ENCODE measurements at regions not wholly inside any gene's neighbourhood (a gene's known extent, or its start where the extent isn't known, plus 50 kb on each side); places are given as distances from the start of the nearest gene placed in this dataset.

GRCh38 chr1:81513796-81514354, 286.9 kb upstream of the ADGRL2 start:
- Mint-ChIP-seq H3K27me3 (ENCODE audit: insufficient read depth) (no peaks in the 10 kb centered on the region), H3K36me3 (ENCODE audit: low read depth) (no peaks in the 10 kb centered on the region), H3K9me3 (no peaks in the 10 kb centered on the region), H3K4me3 (no peak overlapping the region), H3K4me1 (peaks cover 65% of the 10 kb centered on the region), H3K27ac (peak overlapping the region; percentile 52)
- 38 to 83% methylated on average over 2 of the region's 2 CpGs for WGBS, 2 experiments (ENCODE audit: insufficient coverage in 1 of 2, insufficient read length in 1 of 2)
- no peaks in the 10 kb centered on the region for H3K27me3 ChIP-seq (ENCODE audit: control insufficient read depth, insufficient read depth, low read length, poor library complexity, severe bottlenecking)
- H3K4me3 ChIP-seq (ENCODE audit: low read length) = no peak overlapping the region
- no peaks in the 10 kb centered on the region for H3K36me3 ChIP-seq (ENCODE audit: control insufficient read depth, insufficient read depth, low read length)
- TF ChIP-seq CTCF (conservative IDR thresholded peaks at IDR 0.05) = no peak
- no peak overlapping the region for H3K27ac ChIP-seq (ENCODE audit: low read depth, low read length)
- no peak overlapping the region for H3K9ac ChIP-seq (ENCODE audit: extremely low read depth, low read length, poor library complexity, severe bottlenecking)
- no peaks in the 10 kb centered on the region for H3K9me3 ChIP-seq (ENCODE audit: control insufficient read depth, low read length)
- peak; percentile 60 for DNase-seq
- H3K4me1 ChIP-seq (ENCODE audit: control insufficient read depth, insufficient read depth, low read length) = peaks cover 17% of the 10 kb centered on the region

GRCh38 chr1:81512252-81513003, 288.3 kb upstream of the ADGRL2 start:
- Histone ChIP-seq H3K4me1 (ENCODE audit: control insufficient read depth, insufficient read depth, low read length) (peaks cover 14% of the 10 kb centered on the region), H3K9ac (ENCODE audit: extremely low read depth, low read length, poor library complexity, severe bottlenecking) (no peak overlapping the region), H3K27me3 (ENCODE audit: control insufficient read depth, insufficient read depth, low read length, poor library complexity, severe bottlenecking) (peaks cover 6% of the 10 kb centered on the region), H3K9me3 (ENCODE audit: control insufficient read depth, low read length) (no peaks in the 10 kb centered on the region), H3K4me3 (ENCODE audit: low read length) (no peak overlapping the region), H3K27ac (ENCODE audit: low read depth, low read length) (no peak overlapping the region), H3K36me3 (ENCODE audit: control insufficient read depth, insufficient read depth, low read length) (no peaks in the 10 kb centered on the region)
- H3K27me3 Mint-ChIP-seq (ENCODE audit: insufficient read depth) = no peaks in the 10 kb centered on the region
- TF ChIP-seq CTCF (conservative IDR thresholded peaks at IDR 0.05) = no peak
- peaks cover 56% of the 10 kb centered on the region for H3K4me1 Mint-ChIP-seq
- no peaks in the 10 kb centered on the region for H3K36me3 Mint-ChIP-seq (ENCODE audit: low read depth)
- no peak for DNase-seq
- no peaks in the 10 kb centered on the region for H3K9me3 Mint-ChIP-seq
- no peak overlapping the region for H3K4me3 Mint-ChIP-seq
- H3K27ac Mint-ChIP-seq = no peak overlapping the region
- 87 to 97% methylated on average over 3 to 5 of the region's 5 CpGs for WGBS, 2 experiments (ENCODE audit: insufficient coverage in 1 of 2, insufficient read length in 1 of 2)

GRCh38 chr1:81511281-81511680, 289.5 kb upstream of the ADGRL2 start:
- H3K4me3 ChIP-seq (ENCODE audit: low read length) = no peak overlapping the region
- H3K9ac ChIP-seq (ENCODE audit: extremely low read depth, low read length, poor library complexity, severe bottlenecking) = no peak overlapping the region
- H3K9me3 Mint-ChIP-seq = no peaks in the 10 kb centered on the region
- no peaks in the 10 kb centered on the region for H3K27me3 Mint-ChIP-seq (ENCODE audit: insufficient read depth)
- peaks cover 6% of the 10 kb centered on the region for H3K27me3 ChIP-seq (ENCODE audit: control insufficient read depth, insufficient read depth, low read length, poor library complexity, severe bottlenecking)
- no peaks in the 10 kb centered on the region for H3K9me3 ChIP-seq (ENCODE audit: control insufficient read depth, low read length)
- H3K36me3 ChIP-seq (ENCODE audit: control insufficient read depth, insufficient read depth, low read length) = no peaks in the 10 kb centered on the region
- H3K4me3 Mint-ChIP-seq = no peak overlapping the region
- H3K4me1 ChIP-seq (ENCODE audit: control insufficient read depth, insufficient read depth, low read length) = peaks cover 14% of the 10 kb centered on the region
- 80% methylated on average over 1 of the region's 3 CpGs; no CpG with 5 or more reads in 1 of the 2 experiments for WGBS, 2 experiments (ENCODE audit: insufficient coverage in 1 of 2, insufficient read length in 1 of 2)
- no peak overlapping the region for H3K27ac ChIP-seq (ENCODE audit: low read depth, low read length)
- H3K27ac Mint-ChIP-seq = no peak overlapping the region
- no peaks in the 10 kb centered on the region for H3K36me3 Mint-ChIP-seq (ENCODE audit: low read depth)
- no peak for TF ChIP-seq CTCF (conservative IDR thresholded peaks at IDR 0.05)
- no peak for DNase-seq
- H3K4me1 Mint-ChIP-seq = peaks cover 51% of the 10 kb centered on the region

Data from endodermal cell (in vitro differentiated cells).